Fibroblast of lung (primary cell): ENCODE measurements at regions not wholly inside any gene's neighbourhood (a gene's known extent, or its start where the extent isn't known, plus 50 kb on each side); places are given as distances from the start of the nearest gene placed in this dataset.

ENCODE experiments used
- DNase-seq, 2 donors: peaks; one replicate each; pipeline versions ENCODE4 v3.0.0 to v3.0.0-alpha.2; 2010; ENCODE audit warnings: low read depth in 2 of 2
- H2AFZ ChIP-seq: 2 replicates; pipeline ENCODE4 v1.5.1; 2012; ENCODE audit warnings: low read length, control low read depth, inconsistent platforms
- H3K27ac ChIP-seq: 2 replicates; pipeline ENCODE4 v1.5.1; 2011; ENCODE audit warnings: low read length, control low read depth; ENCODE audit not compliant: insufficient read depth
- H3K27me3 ChIP-seq: 2 replicates; pipeline ENCODE4 v1.5.1; 2011; ENCODE audit warnings: mild to moderate bottlenecking, low read length; ENCODE audit not compliant: control insufficient read depth, insufficient read depth
- H3K36me3 ChIP-seq: 2 replicates; pipeline ENCODE4 v1.5.1; 2011; ENCODE audit warnings: low read length; ENCODE audit not compliant: control insufficient read depth, insufficient read depth
- H3K4me1 ChIP-seq: 2 replicates; pipeline ENCODE4 v1.5.1; 2011; ENCODE audit warnings: low read length; ENCODE audit not compliant: control insufficient read depth, insufficient read depth; ENCODE audit errors: extremely low read depth
- H3K4me2 ChIP-seq: 2 replicates; pipeline ENCODE4 v1.5.1; 2011; ENCODE audit warnings: low read length, control low read depth; ENCODE audit not compliant: insufficient read depth; ENCODE audit errors: extremely low read depth
- H3K4me3 ChIP-seq, 4 experiments: fragments of 200-600 bp in 1 of 4; sonication (generic) in 1 of 4; replicated peaks in 1 of 4; 2 replicates each; pipeline ENCODE4 v1.5.1; 2011 to 2016; ENCODE audit warnings: low read length in 4 of 4, low read depth in 3 of 4, mild to moderate bottlenecking in 3 of 4, control low read depth in 2 of 4, inconsistent platforms in 1 of 4, mixed read lengths in 1 of 4; ENCODE audit not compliant: insufficient read depth in 1 of 4; ENCODE audit errors: control extremely low read depth in 1 of 4
- H3K79me2 ChIP-seq: 2 replicates; pipeline ENCODE4 v1.5.1; 2012; ENCODE audit warnings: mild to moderate bottlenecking, low read length, inconsistent platforms; ENCODE audit not compliant: control insufficient read depth, insufficient read depth
- H3K9ac ChIP-seq: 2 replicates; pipeline ENCODE4 v1.5.1; 2011; ENCODE audit warnings: mild to moderate bottlenecking, low read length, control low read depth; ENCODE audit not compliant: insufficient read depth
- H3K9me3 ChIP-seq: 2 replicates; pipeline ENCODE4 v1.5.1; 2012; ENCODE audit warnings: low read depth, low read length; ENCODE audit not compliant: control insufficient read depth, insufficient read depth
- H4K20me1 ChIP-seq: 2 replicates; pipeline ENCODE4 v1.5.1; 2011; ENCODE audit warnings: low read length; ENCODE audit not compliant: control insufficient read depth, insufficient read depth; ENCODE audit errors: extremely low read depth
- CTCF ChIP-seq, 2 donors: IDR thresholded peaks in 1 of 2; conservative IDR thresholded peaks in 1 of 2; 1 replicate in 1 of 2; 2 replicates in 1 of 2; pipeline ENCODE4 v1.5.1; 2011 to 2012; ENCODE audit warnings: low read length in 2 of 2, control low read depth in 1 of 2, inconsistent platforms in 1 of 2, low read depth in 1 of 2, mild to moderate bottlenecking in 1 of 2
- EZH2 ChIP-seq: IDR thresholded peaks from 2 replicates; pipeline ENCODE4 v1.5.1; 2012; ENCODE audit warnings: low read length, control low read depth, mild to moderate bottlenecking; ENCODE audit errors: missing control alignments

- H3K27ac ChIP-seq = no peak overlapping the region
- no peak overlapping the region for H2AFZ ChIP-seq
- H3K9me3 ChIP-seq = no peaks in the 10 kb centered on the region
- H3K4me3 ChIP-seq = no peak overlapping the region
- no peaks in the 10 kb centered on the region for H3K36me3 ChIP-seq
- no peak overlapping the region for H3K9ac ChIP-seq
- peaks cover 9% of the 10 kb centered on the region for H3K4me1 ChIP-seq
- DNase-seq = no peak
- H3K27me3 ChIP-seq = peaks cover 3% of the 10 kb centered on the region
- no peak overlapping the region for H3K4me2 ChIP-seq
- no peak for TF ChIP-seq CTCF (conservative IDR thresholded peaks at IDR 0.05 in 1 of 2, IDR thresholded peaks at IDR 0.05 in 1 of 2; ENCODE audit: low read depth in 1 of 2, low read length in 2 of 2)
- no peak for TF ChIP-seq EZH2
- no peaks in the 10 kb centered on the region for H4K20me1 ChIP-seq
- H3K79me2 ChIP-seq = no peaks in the 10 kb centered on the region
Observed at GRCh38 chr6:16973545-16974386, 128.1 kb upstream of the STMND1 start.

- Histone ChIP-seq H3K4me2 (no peak overlapping the region), H3K79me2 (no peaks in the 10 kb centered on the region), H3K27me3 (no peaks in the 10 kb centered on the region), H3K9me3 (no peaks in the 10 kb centered on the region), H3K27ac (no peak overlapping the region), H3K9ac (no peak overlapping the region), H2AFZ (no peak overlapping the region), H4K20me1 (no peaks in the 10 kb centered on the region), H3K4me1 (peaks cover 9% of the 10 kb centered on the region), H3K36me3 (no peaks in the 10 kb centered on the region), H3K4me3 (no peak overlapping the region)
- TF ChIP-seq CTCF (conservative IDR thresholded peaks at IDR 0.05 in 1 of 2, IDR thresholded peaks at IDR 0.05 in 1 of 2; ENCODE audit: low read depth in 1 of 2, low read length in 2 of 2) (no peak), EZH2 (no peak)
- no peak for DNase-seq
Observed at GRCh38 chr6:16973051-16973450, 128.8 kb upstream of the STMND1 start.

GRCh38 chr6:16972535-16972934, 129.3 kb upstream of the STMND1 start:
- no peaks in the 10 kb centered on the region for H3K27me3 ChIP-seq
- DNase-seq = no peak
- no peak overlapping the region for H3K27ac ChIP-seq
- TF ChIP-seq EZH2 (no peak), CTCF (conservative IDR thresholded peaks at IDR 0.05 in 1 of 2, IDR thresholded peaks at IDR 0.05 in 1 of 2; ENCODE audit: low read depth in 1 of 2, low read length in 2 of 2) (no peak)
- no peak overlapping the region for H3K9ac ChIP-seq
- peaks cover 9% of the 10 kb centered on the region for H3K4me1 ChIP-seq
- H2AFZ ChIP-seq = no peak overlapping the region
- no peak overlapping the region for H3K4me3 ChIP-seq
- H3K36me3 ChIP-seq = no peaks in the 10 kb centered on the region
- H3K4me2 ChIP-seq = no peak overlapping the region
- no peaks in the 10 kb centered on the region for H3K9me3 ChIP-seq
- H4K20me1 ChIP-seq = no peaks in the 10 kb centered on the region
- no peaks in the 10 kb centered on the region for H3K79me2 ChIP-seq
